ENCODE measurements at regions not wholly inside any gene's neighbourhood (a gene's known extent, or its start where the extent isn't known, plus 50 kb on each side); places are given as distances from the start of the nearest gene placed in this dataset.
"Not testable (repeated sequence)": the region's sequence is repeated elsewhere in the genome, so short reads cannot be mapped to it uniquely, and the experiment has no call there.

- H3K27me3 Mint-ChIP-seq (ENCODE audit: low read depth, unreplicated experiment), result no peaks in the 10 kb centered on the region
- no peak for FAIRE-seq
- Histone ChIP-seq H3K36me3 (ENCODE audit: insufficient read depth, low read length) (no peaks in the 10 kb centered on the region), H3K4me1 (ENCODE audit: insufficient read depth, low read length) (no peaks in the 10 kb centered on the region), H3K9ac (ENCODE audit: low read length) (no peak overlapping the region), H3K27me3 (ENCODE audit: insufficient read depth, low read length) (no peaks in the 10 kb centered on the region), H2AFZ (ENCODE audit: low read depth, low read length) (no peak overlapping the region), H3K9me3 (ENCODE audit: insufficient read depth, low read depth, low read length) (no peaks in the 10 kb centered on the region), H3K4me2 (ENCODE audit: low read length) (no peak overlapping the region), H3K79me2 (ENCODE audit: insufficient read depth, low read length) (no peaks in the 10 kb centered on the region), H4K20me1 (ENCODE audit: insufficient read depth, low read length) (no peaks in the 10 kb centered on the region), H3K4me3 (ENCODE audit: insufficient read depth, low read depth, low read length) (no peak overlapping the region), H3K27ac (ENCODE audit: low read depth, low read length) (no peak overlapping the region)
- no peak overlapping the region for H3K4me3 Mint-ChIP-seq (ENCODE audit: unreplicated experiment)
- H3K4me1 Mint-ChIP-seq (ENCODE audit: low read depth, unreplicated experiment), result no peaks in the 10 kb centered on the region
- H3K9me3 Mint-ChIP-seq (ENCODE audit: unreplicated experiment), result no peaks in the 10 kb centered on the region
- TF ChIP-seq CTCF (IDR thresholded peaks at IDR 0.05; ENCODE audit: insufficient read depth, low read depth, low read length) (no peak), EZH2 (IDR thresholded peaks at IDR 0.05; ENCODE audit: insufficient read depth, low read length) (no peak)
- DNase-seq (ENCODE audit: low read depth), result no peak
- no peak overlapping the region for H3K27ac Mint-ChIP-seq (ENCODE audit: unreplicated experiment)
- H3K36me3 Mint-ChIP-seq (ENCODE audit: low read depth, unreplicated experiment), result no peaks in the 10 kb centered on the region
These were observed 239.6 kb downstream of the TMEM161B start for GRCh38 chr5:88029011-88029410.

- Histone ChIP-seq H3K79me2 (ENCODE audit: insufficient read depth, low read length) (no peaks in the 10 kb centered on the region), H2AFZ (ENCODE audit: low read depth, low read length) (no peak overlapping the region), H4K20me1 (ENCODE audit: insufficient read depth, low read length) (no peaks in the 10 kb centered on the region), H3K27me3 (ENCODE audit: insufficient read depth, low read length) (no peaks in the 10 kb centered on the region), H3K4me3 (ENCODE audit: insufficient read depth, low read depth, low read length) (no peak overlapping the region), H3K9ac (ENCODE audit: low read length) (no peak overlapping the region), H3K4me1 (ENCODE audit: insufficient read depth, low read length) (no peaks in the 10 kb centered on the region), H3K4me2 (ENCODE audit: low read length) (no peak overlapping the region), H3K9me3 (ENCODE audit: insufficient read depth, low read depth, low read length) (no peaks in the 10 kb centered on the region), H3K27ac (ENCODE audit: low read depth, low read length) (no peak overlapping the region), H3K36me3 (ENCODE audit: insufficient read depth, low read length) (no peaks in the 10 kb centered on the region)
- Mint-ChIP-seq H3K27ac (ENCODE audit: unreplicated experiment) (no peak overlapping the region), H3K4me3 (ENCODE audit: unreplicated experiment) (no peak overlapping the region), H3K9me3 (ENCODE audit: unreplicated experiment) (no peaks in the 10 kb centered on the region), H3K4me1 (ENCODE audit: low read depth, unreplicated experiment) (no peaks in the 10 kb centered on the region), H3K36me3 (ENCODE audit: low read depth, unreplicated experiment) (no peaks in the 10 kb centered on the region), H3K27me3 (ENCODE audit: low read depth, unreplicated experiment) (no peaks in the 10 kb centered on the region)
- FAIRE-seq, result no peak
- TF ChIP-seq CTCF (IDR thresholded peaks at IDR 0.05; ENCODE audit: insufficient read depth, low read depth, low read length) (no peak), EZH2 (IDR thresholded peaks at IDR 0.05; ENCODE audit: insufficient read depth, low read length) (no peak)
- DNase-seq (ENCODE audit: low read depth), result no peak
These were observed 247.5 kb downstream of the TMEM161B start for GRCh38 chr5:88021141-88021540.

- not testable (repeated sequence) for H3K4me2 ChIP-seq (ENCODE audit: low read length); H3K4me1 Mint-ChIP-seq (ENCODE audit: low read depth, unreplicated experiment); H3K27me3 Mint-ChIP-seq (ENCODE audit: low read depth, unreplicated experiment)
These were observed 253.7 kb downstream of the TMEM161B start for GRCh38 chr5:88014984-88015383.

More at GRCh38 chr5:88014984-88015383, 253.7 kb downstream of the TMEM161B start:
- not testable (repeated sequence) for H3K36me3 Mint-ChIP-seq (ENCODE audit: low read depth, unreplicated experiment); H3K27ac Mint-ChIP-seq (ENCODE audit: unreplicated experiment); H3K4me1 ChIP-seq (ENCODE audit: insufficient read depth, low read length); H3K36me3 ChIP-seq (ENCODE audit: insufficient read depth, low read length); FAIRE-seq; H3K4me3 Mint-ChIP-seq (ENCODE audit: unreplicated experiment); H2AFZ ChIP-seq (ENCODE audit: low read depth, low read length); H3K9me3 Mint-ChIP-seq (ENCODE audit: unreplicated experiment); H3K27me3 ChIP-seq (ENCODE audit: insufficient read depth, low read length); DNase-seq (ENCODE audit: low read depth); H3K4me3 ChIP-seq (ENCODE audit: insufficient read depth, low read depth, low read length); H3K9ac ChIP-seq (ENCODE audit: low read length); H3K27ac ChIP-seq (ENCODE audit: low read depth, low read length); H3K9me3 ChIP-seq (ENCODE audit: insufficient read depth, low read depth, low read length); H3K79me2 ChIP-seq (ENCODE audit: insufficient read depth, low read length); H4K20me1 ChIP-seq (ENCODE audit: insufficient read depth, low read length)
